ENCODE measurements at regions not wholly inside any gene's neighbourhood (a gene's known extent, or its start where the extent isn't known, plus 50 kb on each side); places are given as distances from the start of the nearest gene placed in this dataset.
A peak's percentile ranks its signal among the peaks of the same experiment; 100 is the strongest.
"Not testable (repeated sequence)": the region's sequence is repeated elsewhere in the genome, so short reads cannot be mapped to it uniquely, and the experiment has no call there.

DNA sequence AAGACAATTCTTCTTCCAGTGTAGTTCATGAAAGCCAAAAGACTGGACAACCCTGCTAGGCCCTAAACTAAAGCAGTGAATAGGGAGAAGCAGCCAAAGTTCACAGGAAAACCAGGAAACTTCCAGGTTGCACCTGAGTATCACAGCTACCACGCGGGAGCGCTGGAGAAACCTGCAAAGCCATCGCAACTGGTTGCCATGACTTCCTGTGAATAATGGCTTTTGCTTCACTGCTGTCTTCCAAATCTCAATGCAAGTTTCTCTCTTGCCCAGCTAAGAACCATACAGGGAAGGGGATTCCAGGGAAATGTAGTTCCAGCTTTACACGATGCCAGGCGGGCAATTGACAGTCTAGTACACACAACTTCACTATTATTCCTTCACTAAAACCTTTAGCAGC lies 114.1 kb downstream of the GXYLT1 start:
- no peaks in the 10 kb centered on the region for H3K9me3 ChIP-seq
- no peak overlapping the region for H3K9ac ChIP-seq
- peaks cover 15% of the 10 kb centered on the region; the same call in 1 of the 2 replicates for H3K4me1 ChIP-seq
- no peak overlapping the region for H3K4me3 ChIP-seq
- H3K36me3 ChIP-seq = no peaks in the 10 kb centered on the region
- no peaks in the 10 kb centered on the region for H3K27me3 ChIP-seq
- no peak for TF ChIP-seq Cebpa-rat (IDR thresholded peaks at IDR 0.05)
- no peak overlapping the region for H3K27ac ChIP-seq
- no peak overlapping the region for H3K4me2 ChIP-seq
- H4K20me1 ChIP-seq = no peaks in the 10 kb centered on the region

DNA sequence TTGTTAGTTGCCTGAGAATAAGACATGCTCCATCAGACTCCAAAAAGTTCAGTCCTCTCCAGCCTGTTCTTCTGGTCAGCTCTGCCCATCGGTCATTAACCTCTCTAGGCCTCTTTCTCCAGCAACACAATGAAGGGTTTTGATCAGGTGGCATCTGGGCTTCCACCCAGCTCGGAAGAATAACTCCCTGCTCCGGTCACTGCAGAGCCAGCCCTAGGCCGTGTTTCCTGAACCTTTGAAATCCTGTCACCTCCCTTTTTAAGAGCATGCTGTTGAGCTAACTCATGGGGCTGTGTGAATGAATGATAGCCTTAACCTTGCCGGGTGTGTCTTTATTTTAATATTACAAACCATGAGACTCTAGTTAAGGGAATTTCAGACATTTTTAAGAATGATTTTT lies 117.1 kb downstream of the GXYLT1 start:
- Histone ChIP-seq H3K36me3 (no peaks in the 10 kb centered on the region), H3K4me2 (no peak overlapping the region), H4K20me1 (no peaks in the 10 kb centered on the region), H3K9me3 (no peaks in the 10 kb centered on the region), H3K4me3 (no peak overlapping the region), H3K9ac (no peak overlapping the region), H3K27ac (no peak overlapping the region), H3K4me1 (peaks cover 15% of the 10 kb centered on the region; the same call in 1 of the 2 replicates), H3K27me3 (no peaks in the 10 kb centered on the region)
- TF ChIP-seq Cebpa-rat (IDR thresholded peaks at IDR 0.05) = no peak

DNA sequence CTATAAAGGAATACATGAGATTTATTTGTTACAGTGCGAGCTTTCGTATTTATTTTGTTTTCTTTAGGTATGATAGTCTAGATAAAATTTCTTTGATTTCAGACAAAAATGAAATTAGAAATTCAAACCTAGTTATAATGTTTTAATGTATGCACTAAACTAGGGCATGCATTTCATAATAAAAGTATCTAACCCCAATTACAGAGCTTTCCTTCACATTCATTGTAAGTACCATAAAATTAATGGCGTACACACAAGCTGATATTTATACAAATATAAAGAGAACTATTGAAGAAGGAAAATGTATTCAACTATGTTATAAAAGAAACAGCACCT lies 120.2 kb downstream of the GXYLT1 start:
- no peak for TF ChIP-seq Cebpa-rat (IDR thresholded peaks at IDR 0.05)
- H3K4me3 ChIP-seq = no peak overlapping the region
- H3K4me1 ChIP-seq = peaks cover 15% of the 10 kb centered on the region; the same call in 1 of the 2 replicates
- no peak overlapping the region for H3K4me2 ChIP-seq
- H3K27me3 ChIP-seq = no peaks in the 10 kb centered on the region
- H3K36me3 ChIP-seq = no peaks in the 10 kb centered on the region
- no peaks in the 10 kb centered on the region for H3K9me3 ChIP-seq
- no peaks in the 10 kb centered on the region for H4K20me1 ChIP-seq
- no peak overlapping the region for H3K27ac ChIP-seq
- H3K9ac ChIP-seq = no peak overlapping the region

DNA sequence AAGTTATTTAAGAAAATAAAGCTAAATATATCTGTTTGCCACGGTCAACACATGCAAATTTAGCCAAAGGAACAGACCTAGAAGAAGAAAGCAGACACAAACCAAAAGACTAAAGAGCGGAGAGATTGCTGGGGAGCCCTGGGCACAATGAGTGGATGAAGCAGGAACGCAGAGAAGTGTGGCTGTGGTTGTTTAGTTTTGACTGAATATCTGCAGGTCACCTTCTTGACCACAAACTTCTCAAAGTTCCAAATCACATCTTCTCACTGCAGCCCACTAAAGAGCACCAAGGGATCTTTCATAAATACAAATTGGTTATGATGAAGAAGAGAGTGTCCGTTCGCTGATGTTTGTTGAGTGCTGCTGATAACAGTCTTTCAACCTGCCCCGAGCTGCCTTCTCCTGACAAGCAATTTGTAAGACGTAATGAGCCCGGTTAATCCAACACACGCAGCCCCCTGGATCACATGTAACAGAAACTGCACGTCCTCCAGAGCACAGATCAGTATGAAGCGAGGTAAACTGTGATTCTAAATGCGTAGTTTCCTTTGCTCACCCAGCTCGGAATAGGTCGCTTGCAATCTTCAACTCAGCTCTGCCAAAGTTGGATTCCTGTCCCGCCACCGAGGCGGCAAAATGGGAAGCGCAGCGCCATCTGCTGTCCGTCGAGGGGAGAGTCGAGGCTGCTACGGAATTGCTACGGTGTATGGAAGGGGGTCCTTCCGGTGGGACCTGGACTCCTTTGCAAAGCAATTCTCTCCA lies 120.8 kb downstream of the GXYLT1 start:
- no peak overlapping the region for H3K9ac ChIP-seq
- H3K4me2 ChIP-seq = peak overlapping the region; percentile 40
- H3K36me3 ChIP-seq = no peaks in the 10 kb centered on the region
- no peaks in the 10 kb centered on the region for H3K27me3 ChIP-seq
- no peaks in the 10 kb centered on the region for H4K20me1 ChIP-seq
- peaks cover 15% of the 10 kb centered on the region; the same call in 1 of the 2 replicates for H3K4me1 ChIP-seq
- no peak for TF ChIP-seq Cebpa-rat (IDR thresholded peaks at IDR 0.05)
- H3K9me3 ChIP-seq = no peaks in the 10 kb centered on the region
- no peak overlapping the region for H3K4me3 ChIP-seq
- H3K27ac ChIP-seq = no peak overlapping the region

DNA sequence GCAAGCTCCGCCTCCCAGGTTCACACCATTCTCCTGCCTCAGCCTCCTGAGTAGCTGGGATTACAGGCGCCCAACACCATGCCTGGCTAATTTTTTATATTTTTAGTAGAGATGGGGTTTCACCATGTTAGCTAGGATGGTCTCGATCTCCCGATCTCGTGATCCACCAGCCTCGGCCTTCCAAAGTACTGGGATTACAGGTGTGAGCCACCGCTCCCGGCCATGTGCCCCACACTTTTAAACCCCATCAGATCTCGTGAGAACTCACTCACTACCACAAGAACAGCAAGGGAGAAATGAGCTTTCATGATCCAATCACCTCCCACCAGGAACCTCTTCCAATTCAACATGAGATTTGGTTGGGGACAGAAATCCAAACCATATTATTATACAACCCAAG lies 122.7 kb downstream of the GXYLT1 start:
- not testable (repeated sequence) for H3K4me3 ChIP-seq, H4K20me1 ChIP-seq, H3K4me2 ChIP-seq, H3K9ac ChIP-seq, H3K4me1 ChIP-seq, H3K36me3 ChIP-seq, H3K9me3 ChIP-seq, H3K27ac ChIP-seq, H3K27me3 ChIP-seq

DNA sequence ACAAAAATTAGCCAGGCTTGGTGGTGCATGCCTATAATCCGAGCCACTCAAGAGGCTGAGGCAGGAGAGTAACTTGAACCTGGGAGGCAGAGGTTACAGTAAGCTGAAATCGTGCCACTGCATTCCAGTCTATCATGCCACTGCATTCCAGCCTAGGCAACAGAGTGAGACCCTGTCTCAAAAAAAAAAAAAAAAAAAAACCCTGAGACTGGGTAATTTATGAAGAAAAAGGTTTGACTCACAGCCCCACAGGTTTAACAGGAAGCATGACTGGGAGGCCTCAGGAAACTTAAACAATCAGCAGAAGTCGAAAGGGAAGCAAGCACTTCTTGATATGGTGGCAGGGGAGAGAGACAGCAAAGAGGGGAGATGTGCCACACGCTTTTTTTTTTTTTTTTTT lies 123.2 kb downstream of the GXYLT1 start:
- Histone ChIP-seq H3K9me3 (no peaks in the 10 kb centered on the region), H3K4me3 (no peak overlapping the region), H3K27ac (no peak overlapping the region), H3K4me2 (no peak overlapping the region), H3K4me1 (no peaks in the 10 kb centered on the region), H4K20me1 (no peaks in the 10 kb centered on the region), H3K36me3 (no peaks in the 10 kb centered on the region), H3K9ac (no peak overlapping the region), H3K27me3 (no peaks in the 10 kb centered on the region)
- TF ChIP-seq Cebpa-rat (IDR thresholded peaks at IDR 0.05) = no peak

DNA sequence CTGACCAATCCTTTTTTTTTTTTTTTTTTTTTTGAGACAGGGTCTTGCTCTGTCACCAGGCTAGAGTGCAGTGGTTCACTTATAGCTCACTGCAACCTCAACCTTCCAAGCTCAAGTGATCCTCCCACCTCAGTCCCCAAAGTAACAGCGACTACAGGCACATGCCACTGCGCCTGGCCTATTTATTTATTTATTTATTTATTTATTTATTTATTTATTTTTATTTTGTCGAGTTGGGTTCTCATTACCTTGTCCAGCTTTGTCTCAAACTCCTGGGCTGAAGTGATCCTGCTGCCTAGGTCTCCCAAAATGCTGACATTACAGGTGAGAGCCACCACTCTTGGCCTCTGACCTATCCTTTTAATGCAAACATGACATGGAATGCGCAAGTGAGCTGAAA lies 124.4 kb downstream of the GXYLT1 start:
- Histone ChIP-seq H3K4me1 (no peaks in the 10 kb centered on the region), H3K9ac (no peak overlapping the region), H3K27ac (no peak overlapping the region)

DNA sequence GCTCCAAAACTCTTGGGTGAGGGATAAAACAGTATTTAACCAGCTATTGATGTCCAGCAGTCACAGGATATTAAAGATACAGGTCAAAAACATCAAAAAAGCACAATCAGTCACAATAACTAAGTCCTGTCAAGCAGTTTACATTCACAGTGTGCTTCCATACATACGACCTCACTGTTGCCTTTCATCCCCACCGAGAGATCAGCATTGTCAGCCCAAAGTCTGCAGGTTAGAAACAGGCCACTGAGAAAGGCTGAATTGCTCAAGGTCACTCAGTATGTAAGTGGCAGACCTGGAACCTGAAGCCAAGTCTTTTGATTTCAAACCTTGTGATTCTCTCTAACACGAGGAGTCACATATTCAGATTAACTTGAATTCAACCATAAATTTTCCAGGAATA lies 124.9 kb downstream of the GXYLT1 start:
- H3K27ac ChIP-seq = no peak overlapping the region
- H3K4me3 ChIP-seq = no peak overlapping the region
- no peak for TF ChIP-seq Cebpa-rat (IDR thresholded peaks at IDR 0.05)
- H3K9ac ChIP-seq = no peak overlapping the region
- H3K9me3 ChIP-seq = no peaks in the 10 kb centered on the region
- no peaks in the 10 kb centered on the region for H4K20me1 ChIP-seq
- no peaks in the 10 kb centered on the region for H3K27me3 ChIP-seq
- H3K4me1 ChIP-seq = no peaks in the 10 kb centered on the region
- H3K4me2 ChIP-seq = no peak overlapping the region
- no peaks in the 10 kb centered on the region for H3K36me3 ChIP-seq

More for the DNA sequence above, 124.4 kb downstream of the GXYLT1 start:
- Histone ChIP-seq H3K27me3 (no peaks in the 10 kb centered on the region), H3K4me3 (no peak overlapping the region), H3K36me3 (no peaks in the 10 kb centered on the region), H4K20me1 (no peaks in the 10 kb centered on the region), H3K9me3 (no peaks in the 10 kb centered on the region), H3K4me2 (no peak overlapping the region)
- TF ChIP-seq Cebpa-rat (IDR thresholded peaks at IDR 0.05) = no peak

DNA sequence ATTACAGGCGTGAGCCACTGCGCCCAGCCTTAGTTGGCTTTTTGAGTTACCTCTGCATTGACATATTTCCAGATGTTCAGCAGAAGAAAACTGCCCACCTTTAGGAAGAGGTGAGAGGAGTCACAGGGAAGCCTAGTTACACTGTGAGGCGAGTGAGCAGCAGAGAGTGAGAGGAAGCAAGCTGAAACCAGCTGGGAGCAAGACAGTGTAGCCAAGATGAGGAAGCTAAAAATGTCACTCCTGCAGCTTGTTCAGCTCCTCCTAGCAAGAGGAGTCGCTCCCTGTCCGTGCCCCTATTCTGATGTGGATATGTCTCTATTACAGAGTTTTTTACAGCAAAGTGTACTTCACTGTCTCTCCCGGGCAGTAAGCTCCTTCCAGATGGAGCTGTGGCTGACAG lies 127.6 kb downstream of the GXYLT1 start:
- TF ChIP-seq Cebpa-rat (IDR thresholded peaks at IDR 0.05) = no peak
- Histone ChIP-seq H3K4me3 (no peak overlapping the region), H4K20me1 (no peaks in the 10 kb centered on the region), H3K36me3 (no peaks in the 10 kb centered on the region), H3K9ac (no peak overlapping the region), H3K27ac (no peak overlapping the region), H3K27me3 (no peaks in the 10 kb centered on the region), H3K9me3 (no peaks in the 10 kb centered on the region), H3K4me1 (no peaks in the 10 kb centered on the region), H3K4me2 (no peak overlapping the region)

DNA sequence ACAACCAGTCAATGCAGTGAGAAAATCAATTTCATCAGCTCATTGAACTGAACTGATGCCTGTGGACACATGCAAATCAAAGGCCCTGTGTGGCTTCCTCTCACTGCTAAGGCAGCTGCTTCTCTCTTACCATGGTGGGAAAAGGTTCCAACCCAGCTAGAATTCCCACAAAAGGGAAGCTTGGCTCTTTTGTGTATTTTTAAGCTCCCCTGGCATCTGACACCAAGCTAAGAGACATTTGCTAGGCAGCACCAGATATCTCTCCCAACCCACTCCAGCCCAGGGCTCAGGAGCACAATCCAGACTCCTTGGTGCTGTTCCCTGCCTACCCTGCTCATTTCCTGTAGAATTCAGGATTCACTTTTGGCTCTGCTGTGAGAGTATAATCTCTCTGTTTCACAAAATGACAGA lies 129.6 kb downstream of the GXYLT1 start:
- H3K9me3 ChIP-seq = no peaks in the 10 kb centered on the region
- no peak overlapping the region for H3K27ac ChIP-seq
- TF ChIP-seq Cebpa-rat (IDR thresholded peaks at IDR 0.05) = no peak
- H3K4me2 ChIP-seq = no peak overlapping the region
- H3K36me3 ChIP-seq = no peaks in the 10 kb centered on the region
- no peaks in the 10 kb centered on the region for H3K4me1 ChIP-seq
- H3K9ac ChIP-seq = no peak overlapping the region
- no peaks in the 10 kb centered on the region for H3K27me3 ChIP-seq
- H3K4me3 ChIP-seq = no peak overlapping the region
- no peaks in the 10 kb centered on the region for H4K20me1 ChIP-seq

DNA sequence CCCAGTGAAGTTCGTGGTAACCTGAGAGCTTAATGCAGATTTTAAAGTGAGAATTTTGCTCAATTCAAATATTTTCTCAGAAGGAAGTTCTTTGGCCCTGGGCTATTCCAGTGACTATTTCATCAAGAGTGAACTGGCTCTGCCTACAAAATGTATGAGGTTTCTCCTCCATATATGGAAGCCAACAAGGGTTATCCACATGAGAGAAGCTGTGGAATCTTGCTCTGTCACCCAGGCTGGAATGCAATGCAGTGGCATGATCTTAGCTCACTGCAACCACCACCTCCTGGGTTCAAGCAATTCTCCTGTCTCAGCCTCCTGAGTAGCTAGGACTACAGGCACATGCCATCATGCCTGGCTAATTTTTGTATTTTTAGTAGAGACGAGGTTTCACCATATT lies 132.2 kb downstream of the GXYLT1 start:
- H3K4me1 ChIP-seq, H3K36me3 ChIP-seq, H3K27ac ChIP-seq, H3K27me3 ChIP-seq, H3K4me2 ChIP-seq, H3K4me3 ChIP-seq, H4K20me1 ChIP-seq, H3K9me3 ChIP-seq, H3K9ac ChIP-seq: not testable (repeated sequence)

Data from BLaER1 (cell line).